Stimulated activated CD8-positive, alpha-beta memory T cell treated with anti-CD3 and anti-CD28 coated beads, Interleukin-15, amount 100 ng/mL, for 24 hours (primary cell): ENCODE measurements at regions not wholly inside any gene's neighbourhood (a gene's known extent, or its start where the extent isn't known, plus 50 kb on each side); places are given as distances from the start of the nearest gene placed in this dataset.
"Not testable (repeated sequence)": the region's sequence is repeated elsewhere in the genome, so short reads cannot be mapped to it uniquely, and the experiment has no call there.

ENCODE experiments used
- DNase-seq: peaks from one replicate; pipeline ENCODE4 v3.0.0-alpha.2; 2020; ENCODE audit warnings: low read depth

DNA sequence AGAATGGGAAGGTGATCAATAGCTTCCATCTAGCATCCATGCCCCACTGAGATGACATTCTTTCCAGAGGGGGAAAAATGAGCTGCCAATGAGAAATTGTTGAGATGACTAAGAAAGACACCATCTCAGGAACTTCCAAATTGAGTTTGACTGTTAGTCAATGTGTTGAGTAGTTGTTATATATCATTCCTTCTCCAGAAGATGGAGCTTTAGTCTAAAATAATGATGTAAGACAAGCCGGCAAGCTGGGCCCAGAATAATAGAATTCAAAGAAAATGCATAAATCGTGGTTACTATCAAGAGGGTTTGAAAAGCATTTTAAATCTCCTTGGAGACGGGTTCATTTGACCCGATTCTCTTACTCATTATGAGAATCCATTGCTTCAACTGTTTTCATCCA is 71.0 kb upstream of the ATF7IP2 start:
- DNase-seq: no peak

DNA sequence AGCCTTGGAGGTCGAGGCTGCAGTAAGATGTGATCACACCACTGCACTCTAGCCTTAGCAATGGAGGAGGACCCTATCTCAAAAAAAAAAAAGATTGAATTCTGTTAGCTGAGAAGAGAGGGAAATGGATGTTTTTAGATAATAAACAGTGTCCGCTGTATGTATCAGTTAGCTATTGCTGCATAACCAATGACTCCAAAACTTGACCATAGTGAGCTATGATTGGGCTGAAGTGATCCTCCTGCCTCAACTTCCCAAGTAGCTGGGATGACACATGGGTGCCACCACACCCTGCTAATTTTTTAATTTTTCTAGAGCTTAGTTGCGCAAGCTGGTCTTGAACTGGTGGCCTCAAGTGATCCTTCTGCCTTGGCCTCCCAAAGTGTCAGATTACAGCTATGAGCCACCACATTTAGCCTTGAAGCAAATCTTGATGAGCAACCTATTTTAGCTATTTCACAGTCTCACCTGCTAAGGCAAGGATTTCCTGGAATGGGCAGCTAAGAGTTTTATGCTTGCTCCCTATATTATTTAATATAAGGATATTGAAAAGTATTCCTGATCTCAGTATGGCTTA is 68.3 kb upstream of the ATF7IP2 start:
- no peak for DNase-seq

DNA sequence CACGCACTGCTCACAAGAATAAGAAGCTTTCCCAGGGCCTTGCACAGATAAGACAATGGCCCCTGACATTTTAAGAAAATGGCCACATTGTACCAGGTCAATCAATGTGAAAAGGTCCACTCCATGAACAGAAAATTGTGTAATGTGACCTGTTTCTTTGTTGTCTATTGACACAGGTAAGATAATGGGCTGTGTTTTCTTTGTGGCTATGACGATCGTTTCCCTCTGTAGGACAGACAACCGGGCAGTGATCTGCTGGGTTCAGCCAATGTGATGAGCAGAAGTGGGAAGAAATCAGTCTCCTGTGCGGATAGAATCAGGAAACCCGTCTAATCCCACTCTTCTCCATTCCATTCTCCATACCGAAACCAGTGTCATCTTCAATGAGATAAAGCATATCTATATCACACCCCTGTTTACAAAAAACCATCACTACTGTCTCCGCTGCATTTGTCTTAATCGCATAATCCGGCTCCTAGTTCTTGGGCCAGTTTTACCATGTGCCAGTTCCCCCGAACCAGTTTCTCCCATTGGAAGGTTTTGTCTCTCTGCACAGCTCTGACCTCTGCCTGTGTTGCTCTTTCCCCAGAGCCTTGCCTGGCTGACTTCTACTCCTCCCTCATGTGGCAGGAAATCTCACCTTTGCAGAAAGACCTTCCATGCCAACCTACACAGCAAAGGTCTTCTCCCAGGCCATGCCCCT is 66.9 kb upstream of the ATF7IP2 start:
- no peak for DNase-seq

DNA sequence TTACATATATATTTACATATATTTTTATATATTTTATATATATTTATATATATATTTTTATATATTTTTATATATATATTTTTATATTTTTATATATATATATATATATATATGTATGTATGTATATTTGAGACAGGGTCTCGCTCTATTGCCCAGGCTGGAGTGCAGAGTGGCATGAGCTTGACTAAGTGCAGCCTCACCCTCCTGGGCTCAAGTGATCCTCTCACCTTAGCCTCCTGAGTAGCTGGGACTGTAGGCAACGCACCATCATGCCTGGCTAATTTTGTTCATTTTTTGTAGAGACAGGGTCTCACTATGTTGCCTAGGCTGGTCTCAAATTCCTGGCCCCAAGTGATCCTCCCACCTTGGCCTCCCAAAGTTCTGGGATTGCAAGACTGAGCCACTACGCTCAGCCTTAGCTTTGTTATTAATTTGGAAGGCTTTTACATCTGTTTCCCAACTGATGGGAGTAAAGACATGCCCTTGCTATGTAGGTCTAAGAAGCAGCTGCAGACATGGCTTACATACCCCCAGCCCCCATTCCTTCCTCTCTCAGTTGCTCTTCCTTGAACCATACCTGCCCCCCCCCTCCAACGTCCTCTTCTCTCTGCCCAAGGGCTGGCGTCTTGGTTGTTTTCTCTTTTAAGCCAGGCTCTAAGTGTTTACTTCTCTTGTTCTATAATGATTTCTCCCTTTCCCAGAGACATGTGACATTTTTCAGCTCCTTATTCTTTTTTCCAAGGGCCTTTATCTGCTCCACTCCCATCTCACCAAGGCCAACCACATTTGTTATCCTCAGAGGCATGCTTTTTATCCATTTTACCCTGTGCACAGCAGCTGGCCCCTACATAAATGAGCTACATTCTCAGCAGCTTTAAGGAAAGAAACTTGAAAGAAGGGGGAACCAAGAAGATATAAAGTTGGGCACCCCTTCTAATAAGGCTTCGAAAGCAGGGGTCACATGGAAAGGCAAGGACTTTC is 64.2 kb upstream of the ATF7IP2 start:
- no peak for DNase-seq

DNA sequence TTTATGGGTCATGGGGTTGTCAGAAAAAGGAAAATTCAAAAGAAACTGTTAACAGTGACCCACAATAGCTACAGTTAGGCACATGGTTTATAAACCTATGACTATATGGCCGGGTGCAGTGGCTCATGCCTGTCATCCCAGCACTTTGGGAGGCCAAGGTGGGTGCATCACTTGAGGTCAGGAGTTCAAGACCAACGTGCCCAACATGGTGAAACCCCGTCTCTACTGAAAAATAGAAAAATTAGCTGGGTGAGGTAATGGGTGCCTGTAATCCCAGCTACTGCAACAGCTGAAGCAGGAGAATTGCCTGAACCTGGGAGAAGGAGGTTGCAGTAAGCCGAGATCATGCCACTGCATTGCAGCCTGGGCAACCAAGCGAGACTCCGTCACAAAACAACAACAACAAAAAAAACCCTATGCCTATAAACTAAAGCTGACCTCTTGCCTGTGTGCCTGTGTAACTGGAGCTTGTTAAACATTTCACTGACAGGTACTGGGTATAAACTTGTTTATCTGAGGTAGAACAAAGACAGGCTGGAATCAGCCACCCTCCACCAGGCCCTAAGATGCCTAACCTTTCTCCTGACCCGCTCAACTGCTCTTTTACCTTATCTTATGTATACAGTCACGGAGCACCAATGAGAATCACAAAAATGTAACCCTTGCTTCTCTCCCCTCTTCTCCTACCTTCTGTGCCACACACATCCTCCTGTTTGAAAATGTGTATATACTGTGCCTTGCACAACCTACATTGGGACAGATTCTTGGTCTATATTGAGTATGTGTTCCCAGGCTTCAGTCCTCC is 62.9 kb upstream of the ATF7IP2 start:
- no peak for DNase-seq

DNA sequence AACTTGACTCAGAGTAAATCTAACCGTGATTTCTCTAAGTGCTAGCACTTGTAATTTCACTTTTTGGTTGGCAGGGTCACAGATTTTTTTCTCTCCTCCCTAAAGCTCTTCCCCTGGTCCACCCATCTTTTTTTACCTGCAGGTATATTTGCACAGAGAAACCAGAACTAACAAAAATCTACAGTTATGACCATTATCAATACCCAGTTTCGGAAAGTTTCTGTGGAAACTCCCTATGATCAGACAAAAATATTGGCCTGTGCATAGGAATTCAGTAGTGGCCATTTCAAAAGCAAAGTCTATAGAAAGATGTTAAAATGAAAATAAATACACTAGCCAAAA is 62.4 kb upstream of the ATF7IP2 start:
- no peak for DNase-seq

DNA sequence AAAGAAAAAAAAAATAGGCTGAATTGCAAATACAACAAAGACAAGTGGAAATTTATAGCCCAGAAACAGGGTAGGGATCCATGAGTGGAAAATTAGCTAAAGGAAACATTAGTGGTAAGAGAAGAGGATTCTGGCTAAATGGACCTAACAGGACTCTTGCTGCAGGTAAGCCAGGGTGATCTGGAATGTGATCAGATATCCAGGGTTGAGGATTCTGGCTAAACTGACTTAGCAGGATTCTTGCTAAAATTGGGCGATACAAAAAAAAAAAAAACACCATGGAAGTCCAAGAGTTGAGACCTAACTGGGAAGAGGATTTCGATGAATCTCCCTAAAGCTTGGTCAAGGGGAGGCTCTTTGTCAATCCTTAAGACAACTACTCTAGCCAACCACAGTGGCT is 61.7 kb upstream of the ATF7IP2 start:
- no peak for DNase-seq

DNA sequence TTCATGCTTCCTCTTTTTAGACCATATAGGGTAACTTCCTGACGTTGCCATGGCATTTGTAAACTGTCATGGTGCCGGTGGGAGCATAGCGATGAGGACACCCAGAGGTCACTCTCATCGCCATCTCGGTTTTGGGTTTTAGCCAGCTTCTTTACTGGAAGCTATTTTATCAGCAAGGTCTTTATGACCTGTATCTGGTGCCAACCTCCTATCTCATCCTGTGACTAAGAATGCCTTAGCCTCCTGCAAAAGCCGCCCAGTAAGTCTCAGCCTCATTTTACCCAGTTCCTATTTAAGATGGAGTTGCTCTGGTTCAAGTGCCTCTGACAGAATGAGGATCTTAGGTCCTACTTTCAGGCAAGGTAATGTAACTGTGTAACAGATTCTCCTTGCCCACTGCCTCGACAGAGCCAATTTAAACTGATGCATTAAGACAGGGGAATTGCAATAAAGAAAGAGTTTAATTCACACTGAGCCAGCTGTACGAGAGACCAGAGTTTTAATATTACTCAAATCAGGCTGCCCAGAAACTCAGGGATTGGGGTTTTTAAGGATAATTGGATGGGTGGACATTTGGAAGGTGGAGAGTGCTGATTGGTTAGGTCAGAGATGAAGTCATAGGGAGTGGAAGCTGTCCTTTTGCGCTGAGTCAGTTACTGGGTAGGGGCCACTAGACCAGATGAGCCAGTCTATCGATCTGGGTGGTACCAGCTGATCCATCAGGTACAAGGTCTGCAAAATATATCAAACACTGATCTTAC is 59.9 kb upstream of the ATF7IP2 start:
- DNase-seq: no peak

DNA sequence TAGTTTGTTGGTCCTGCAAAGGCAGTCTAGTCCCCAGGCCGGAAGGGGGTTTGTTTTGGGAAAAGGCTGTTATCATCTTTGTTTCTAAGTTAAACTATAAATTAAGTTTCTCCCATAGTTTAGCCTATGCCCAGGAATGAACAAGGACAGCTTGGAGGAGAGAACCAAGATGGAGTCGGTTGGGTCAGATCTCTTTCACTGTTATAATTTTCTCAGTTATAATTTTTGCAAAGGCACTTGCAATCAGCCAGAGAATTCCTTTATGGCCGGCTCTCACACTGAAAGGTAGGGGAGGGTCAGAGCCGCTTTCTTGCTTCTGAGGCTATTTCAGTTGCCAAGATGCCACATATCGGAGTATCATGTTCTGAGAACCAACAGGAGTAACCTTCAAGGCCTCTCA is 59.2 kb upstream of the ATF7IP2 start:
- no peak for DNase-seq

DNA sequence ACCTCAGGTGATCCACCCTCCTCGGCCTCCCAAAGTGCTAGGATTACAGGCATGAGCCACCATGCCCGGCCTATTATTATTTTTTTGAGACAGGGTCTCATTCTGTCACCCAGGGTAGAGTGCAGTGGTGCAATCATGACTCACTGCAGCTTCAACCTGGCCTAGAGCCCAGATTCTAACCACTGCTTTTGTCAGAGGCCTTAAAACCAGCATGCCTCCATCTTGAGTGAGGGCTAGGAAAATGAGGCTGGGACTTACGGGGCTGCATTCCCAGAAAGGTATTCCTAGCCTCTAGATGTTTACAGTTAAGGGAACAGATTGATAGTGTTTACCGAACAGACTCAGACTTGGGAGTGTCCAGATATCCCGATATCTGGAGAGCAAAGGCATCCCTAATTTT is 57.6 kb upstream of the ATF7IP2 start:
- not testable (repeated sequence) for DNase-seq

DNA sequence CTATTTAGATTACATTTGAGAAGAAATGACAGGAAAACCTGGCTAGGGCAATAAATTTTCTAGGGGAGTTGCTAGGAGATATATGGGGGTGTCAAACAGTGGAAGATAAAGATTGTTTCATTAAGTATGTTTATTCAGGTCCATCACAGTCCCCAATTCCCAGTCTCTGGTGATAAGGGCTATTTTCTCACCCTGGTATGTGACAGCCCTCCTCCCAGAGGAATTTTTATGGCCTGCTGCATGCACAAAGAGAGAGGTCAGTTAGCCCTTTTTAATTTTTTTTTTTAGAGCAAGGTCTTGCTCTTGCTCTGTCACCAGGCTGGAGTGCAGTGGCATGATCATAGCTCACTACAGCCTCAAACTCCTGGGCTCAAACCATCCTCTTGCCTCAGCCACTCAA is 53.6 kb upstream of the ATF7IP2 start:
- DNase-seq: no peak

DNA sequence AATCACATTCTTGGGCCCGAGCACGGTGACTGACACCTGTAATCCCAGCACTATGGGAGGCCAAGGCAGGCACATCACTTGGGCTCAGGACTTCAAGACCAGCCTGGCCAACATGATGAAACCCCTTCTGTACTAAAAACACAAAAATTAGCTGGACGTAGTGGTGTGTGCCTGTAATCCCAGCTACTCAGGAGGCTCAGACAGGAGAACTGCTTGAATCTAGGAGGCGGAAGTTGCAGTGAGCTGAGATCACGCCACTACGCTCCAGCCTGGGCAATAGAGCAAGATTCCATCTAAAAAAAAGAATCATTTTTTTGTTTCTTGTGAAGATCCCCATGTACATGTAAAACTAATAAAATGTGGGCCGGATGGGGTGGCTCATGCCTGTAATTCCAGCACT is 53.1 kb upstream of the ATF7IP2 start:
- no peak for DNase-seq

DNA sequence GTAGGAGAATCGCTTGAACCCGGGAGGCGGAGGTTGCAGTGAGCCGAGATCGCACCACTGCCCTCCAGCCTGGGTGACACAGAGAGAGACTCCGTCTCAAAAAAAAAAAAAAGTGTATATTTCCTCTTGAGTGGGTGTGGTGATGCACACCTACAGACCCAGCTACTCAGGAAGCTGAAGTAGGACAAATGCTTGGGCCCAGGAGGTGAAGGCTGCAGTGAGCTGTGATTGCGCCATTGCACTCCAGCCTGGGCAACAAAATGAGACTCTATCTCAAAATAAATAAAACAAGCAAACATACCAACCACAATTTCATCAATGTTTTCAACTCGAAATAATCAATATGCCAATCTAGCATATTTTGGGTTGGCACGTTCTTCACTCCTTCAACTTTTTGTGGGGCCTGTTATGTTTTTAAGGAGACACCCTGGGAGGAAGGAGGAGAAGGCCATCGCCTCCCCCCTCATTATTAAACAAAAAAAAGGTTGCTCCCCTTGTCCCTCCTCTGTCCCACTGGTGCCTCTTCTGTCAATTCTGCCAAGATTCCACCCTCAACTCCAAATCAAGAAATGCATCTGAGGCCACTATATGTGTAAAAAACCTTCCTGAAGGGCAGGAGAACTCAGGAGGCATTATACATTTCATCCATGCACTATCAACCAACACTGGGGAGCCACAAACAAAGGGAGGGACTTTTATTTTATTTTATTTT is 52.4 kb upstream of the ATF7IP2 start:
- DNase-seq: no peak

DNA sequence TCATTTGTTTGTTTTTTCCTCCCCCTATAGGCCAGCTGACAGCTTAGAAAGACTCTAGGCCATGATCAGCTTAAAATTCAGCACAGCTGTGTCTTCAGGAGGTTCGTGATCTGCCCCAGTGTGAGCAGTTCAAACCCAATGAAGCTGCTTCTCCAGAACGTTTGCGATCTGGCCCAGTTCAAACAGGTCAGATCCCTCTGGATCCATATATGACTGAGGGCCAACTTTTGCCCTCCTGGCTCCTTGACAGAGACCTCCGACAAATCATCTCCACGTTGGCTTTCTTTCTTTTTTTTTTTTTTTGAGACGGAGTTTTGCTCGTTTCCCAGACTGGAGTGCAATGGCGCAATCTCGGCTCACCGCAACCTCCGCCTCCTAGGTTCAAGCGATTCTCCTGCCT is 50.2 kb upstream of the ATF7IP2 start:
- DNase-seq: no peak
